ENCODE measurements at regions not wholly inside any gene's neighbourhood (a gene's known extent, or its start where the extent isn't known, plus 50 kb on each side); places are given as distances from the start of the nearest gene placed in this dataset.

- H3K36me3 ChIP-seq, result no peaks in the 10 kb centered on the region
- TF ChIP-seq CTCF (IDR thresholded peaks at IDR 0.05; ENCODE audit: low read depth, low read length), result no peak
- H3K27ac ChIP-seq, result no peak overlapping the region
- no peak overlapping the region for H3K4me3 ChIP-seq (ENCODE audit: low read depth, low read length)
- H3K9me3 ChIP-seq (ENCODE audit: severe bottlenecking), result no peaks in the 10 kb centered on the region
- DNase-seq, result no peak
- H3K27me3 ChIP-seq (ENCODE audit: insufficient read depth, low read depth, severe bottlenecking), result no peaks in the 10 kb centered on the region
Measured at GRCh38 chr22:41040483-41040882, 51.9 kb upstream of the EP300 start.

DNA sequence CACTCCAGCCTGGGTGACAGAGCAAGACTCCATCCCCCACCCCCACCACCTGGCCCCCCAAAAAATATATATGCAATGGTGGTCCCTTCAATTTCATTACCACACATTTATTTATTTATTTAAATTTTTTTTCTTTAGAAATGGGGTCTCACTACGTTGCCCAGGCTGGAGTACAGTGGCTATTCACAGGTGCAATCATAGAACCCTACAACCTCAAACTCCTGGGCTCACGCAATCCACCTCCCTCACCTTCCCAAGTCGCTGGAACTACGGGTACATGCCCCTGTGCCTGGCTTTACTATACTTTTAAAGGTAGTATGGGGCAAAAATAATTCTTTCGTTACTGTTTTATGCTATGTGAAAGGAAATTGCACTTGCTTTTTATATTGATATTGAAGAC lies 50.9 kb upstream of the EP300 start:
- H3K4me3 ChIP-seq (ENCODE audit: low read depth, low read length), result no peak overlapping the region
- H3K27me3 ChIP-seq (ENCODE audit: insufficient read depth, low read depth, severe bottlenecking), result no peaks in the 10 kb centered on the region
- no peak overlapping the region for H3K27ac ChIP-seq
- TF ChIP-seq CTCF (IDR thresholded peaks at IDR 0.05; ENCODE audit: low read depth, low read length), result no peak
- H3K36me3 ChIP-seq, result no peaks in the 10 kb centered on the region
- no peaks in the 10 kb centered on the region for H3K9me3 ChIP-seq (ENCODE audit: severe bottlenecking)
- DNase-seq, result no peak
